Tibial nerve (tissue), 4 donors: ENCODE measurements at regions not wholly inside any gene's neighbourhood (a gene's known extent, or its start where the extent isn't known, plus 50 kb on each side); places are given as distances from the start of the nearest gene placed in this dataset.
"Not testable (repeated sequence)": the region's sequence is repeated elsewhere in the genome, so short reads cannot be mapped to it uniquely, and the experiment has no call there.

Experiments
- DNase-seq, 2 donors: peaks; one replicate each; pipeline ENCODE4 v3.0.0-alpha.2; 2019; ENCODE audit warnings: low spot score in 2 of 2
- H3K27ac ChIP-seq, 4 donors: fragments of 200-600 bp; sonication (generic) in 3 of 4; one replicate each; pipeline ENCODE4 v1.5.1; 2017 to 2019; ENCODE audit warnings: mild to moderate bottlenecking in 1 of 4
- H3K27me3 ChIP-seq, 2 donors: fragments of 200-600 bp; sonication (generic) in 1 of 2; one replicate each; pipeline versions ENCODE4 v1.5.1 to v1.6.0; 2017 to 2019
- H3K36me3 ChIP-seq, 3 donors: fragments of 200-600 bp; sonication (generic); one replicate each; pipeline ENCODE4 v1.5.1; 2018 to 2019
- H3K4me1 ChIP-seq, 4 donors: fragments of 200-600 bp; sonication (generic) in 3 of 4; one replicate each; pipeline ENCODE4 v1.5.1; 2017 to 2019
- H3K4me3 ChIP-seq, 4 donors: fragments of 200-600 bp; sonication (generic) in 3 of 4; one replicate each; pipeline ENCODE4 v1.5.1; 2017 to 2019; ENCODE audit warnings: mild to moderate bottlenecking in 1 of 4, moderate library complexity in 1 of 4
- H3K9me3 ChIP-seq, 4 donors: fragments of 200-600 bp; sonication (generic) in 3 of 4; one replicate each; pipeline ENCODE4 v1.5.1; 2017 to 2019
- CTCF ChIP-seq, 5 experiments: fragments of 200-600 bp in 3 of 5; fragments of 450-650 bp in 2 of 5; sonication (generic) in 3 of 5; IDR thresholded peaks; one replicate each; pipeline ENCODE4 v1.5.1; 2016 to 2019; ENCODE audit warnings: antibody characterized with exemption in 5 of 5, mild to moderate bottlenecking in 3 of 5, moderate library complexity in 2 of 5
- EP300 ChIP-seq, 2 donors: sonication (generic); formaldehyde crosslinking; IDR thresholded peaks; one replicate each; pipeline ENCODE4 v1.6.1; 2017; ENCODE audit warnings: antibody characterized with exemption in 2 of 2, mild to moderate bottlenecking in 1 of 2
- POLR2A ChIP-seq, 2 donors: fragments of 450-650 bp; IDR thresholded peaks; one replicate each; pipeline ENCODE4 v1.6.1; 2017; ENCODE audit warnings: antibody characterized with exemption in 2 of 2, mild to moderate bottlenecking in 2 of 2, moderate library complexity in 2 of 2
- WGBS, 2 donors: methylation state at CpG; one replicate each; pipeline ENCODE4 v1.1.5; 2018; 5-methylcytosine and 5-hydroxymethylcytosine counted together

DNA sequence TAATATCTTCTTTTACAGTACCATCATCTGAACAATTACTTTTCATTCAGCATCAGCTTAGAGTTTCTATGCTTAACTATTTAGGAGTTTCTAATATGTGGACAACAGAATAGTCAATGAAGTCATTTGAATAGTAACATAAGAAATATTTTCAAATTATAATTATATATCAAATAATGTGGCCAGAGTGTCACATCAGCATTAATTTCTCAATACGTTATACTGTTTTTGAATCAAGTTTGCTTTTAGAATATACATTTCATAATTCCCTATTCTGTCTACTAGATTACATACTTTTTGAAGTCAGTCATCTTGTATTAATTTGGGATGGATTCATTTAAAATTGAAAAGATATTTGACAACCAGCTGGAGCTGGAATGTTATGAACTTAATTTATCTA lies 677.4 kb upstream of the PABPC4L start:
- Histone ChIP-seq H3K4me1 (no peaks in the 10 kb centered on the region), H3K27me3 (no peaks in the 10 kb centered on the region), H3K36me3 (no peaks in the 10 kb centered on the region), H3K9me3 (peaks cover 0 to 4% (median under 1%) of the 10 kb centered on the region in 4 donors), H3K4me3 (no peak overlapping the region), H3K27ac (no peak overlapping the region)
- no peak for DNase-seq
- WGBS, 2 donors, result 92 to 93% methylated on average over 1 of the region's 1 CpG
- no peak for TF ChIP-seq CTCF (IDR thresholded peaks at IDR 0.05)
- TF ChIP-seq EP300 (IDR thresholded peaks at IDR 0.05), result no peak

DNA sequence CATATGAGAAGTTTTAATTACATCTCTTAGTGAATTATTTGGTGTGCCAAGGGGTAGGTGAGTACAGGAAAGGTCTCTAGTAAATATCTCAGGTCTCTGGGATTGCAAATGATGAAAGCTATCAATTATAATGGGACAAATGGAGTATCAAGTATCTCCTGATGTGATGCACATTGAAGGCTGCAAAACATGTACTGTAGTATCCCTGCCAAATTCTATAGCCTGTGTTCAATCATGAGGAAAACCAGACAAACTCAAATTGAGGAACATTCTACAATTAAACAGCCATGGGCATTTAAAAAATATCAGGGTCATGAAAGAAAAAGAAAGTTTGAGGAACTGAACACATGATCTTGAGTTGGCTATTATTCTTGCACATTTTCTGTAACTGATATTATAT lies 665.4 kb upstream of the PABPC4L start:
- DNase-seq, result no peak
- no peaks in the 10 kb centered on the region for H3K9me3 ChIP-seq
- no peak overlapping the region for H3K27ac ChIP-seq
- H3K4me3 ChIP-seq, result no peak overlapping the region
- no peaks in the 10 kb centered on the region for H3K4me1 ChIP-seq
- no peaks in the 10 kb centered on the region for H3K36me3 ChIP-seq
- no peak for TF ChIP-seq POLR2A (IDR thresholded peaks at IDR 0.05)
- no peak for TF ChIP-seq CTCF (IDR thresholded peaks at IDR 0.05)
- TF ChIP-seq EP300 (IDR thresholded peaks at IDR 0.05), result no peak
- H3K27me3 ChIP-seq, result no peaks in the 10 kb centered on the region

GRCh38 chr4:134865675-134866074 lies 664.1 kb upstream of the PABPC4L start:
- DNase-seq, result no peak
- WGBS, 2 donors, result 40 to 45% methylated on average over 1 of the region's 1 CpG
- H3K4me3 ChIP-seq, result no peak overlapping the region
- no peak overlapping the region for H3K27ac ChIP-seq
- TF ChIP-seq EP300 (IDR thresholded peaks at IDR 0.05), result no peak
- TF ChIP-seq CTCF (IDR thresholded peaks at IDR 0.05), result no peak
- TF ChIP-seq POLR2A (IDR thresholded peaks at IDR 0.05), result no peak
- H3K27me3 ChIP-seq, result no peaks in the 10 kb centered on the region
- H3K4me1 ChIP-seq, result no peaks in the 10 kb centered on the region
- H3K36me3 ChIP-seq, result no peaks in the 10 kb centered on the region
- H3K9me3 ChIP-seq, result no peaks in the 10 kb centered on the region

DNA sequence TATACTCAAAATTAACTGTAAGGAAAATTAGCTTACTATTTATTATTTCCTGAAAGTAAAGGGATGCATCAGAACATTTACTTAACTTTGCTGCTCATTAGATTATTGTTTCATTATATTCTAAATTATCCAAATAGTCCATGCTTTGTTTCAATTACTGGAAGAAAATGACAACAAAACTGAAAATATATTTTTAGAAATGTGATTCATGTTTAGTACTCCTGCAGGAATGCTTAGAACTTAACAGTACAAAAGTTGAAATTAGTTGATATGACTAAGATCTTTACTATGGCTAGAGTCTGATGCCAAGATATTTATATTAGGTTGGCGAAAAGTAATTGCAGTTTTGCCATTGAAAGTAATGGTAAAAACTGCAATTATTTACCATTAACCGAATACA lies 660.5 kb upstream of the PABPC4L start:
- Histone ChIP-seq H3K4me1 (no peaks in the 10 kb centered on the region), H3K4me3 (no peak overlapping the region), H3K27ac (no peak overlapping the region), H3K9me3 (no peaks in the 10 kb centered on the region), H3K27me3 (no peaks in the 10 kb centered on the region), H3K36me3 (no peaks in the 10 kb centered on the region)
- 96 to 97% methylated on average over 2 of the region's 2 CpGs for WGBS, 2 donors
- DNase-seq, result no peak
- TF ChIP-seq EP300 (IDR thresholded peaks at IDR 0.05), result no peak
- no peak for TF ChIP-seq CTCF (IDR thresholded peaks at IDR 0.05)
- no peak for TF ChIP-seq POLR2A (IDR thresholded peaks at IDR 0.05)

GRCh38 chr4:134848681-134849080 lies 647.1 kb upstream of the PABPC4L start:
- DNase-seq, result no peak
- H3K27ac ChIP-seq, result no peak overlapping the region
- no peaks in the 10 kb centered on the region for H3K4me1 ChIP-seq
- no peaks in the 10 kb centered on the region for H3K36me3 ChIP-seq
- 72 to 90% methylated on average over 2 of the region's 2 CpGs for WGBS, 2 donors
- no peak for TF ChIP-seq EP300 (IDR thresholded peaks at IDR 0.05)
- TF ChIP-seq POLR2A (IDR thresholded peaks at IDR 0.05), result no peak
- TF ChIP-seq CTCF (IDR thresholded peaks at IDR 0.05), result no peak
- H3K4me3 ChIP-seq, result no peak overlapping the region
- no peaks in the 10 kb centered on the region for H3K27me3 ChIP-seq
- peaks cover 0 to 8% (median 0%) of the 10 kb centered on the region in 4 donors for H3K9me3 ChIP-seq

GRCh38 chr4:134830741-134831140 lies 629.2 kb upstream of the PABPC4L start:
- H3K36me3 ChIP-seq, H3K27me3 ChIP-seq, H3K4me3 ChIP-seq, H3K4me1 ChIP-seq, DNase-seq, H3K27ac ChIP-seq: not testable (repeated sequence)
- WGBS, 2 donors, result 94 to 95% methylated on average over 7 of the region's 7 CpGs
- H3K9me3 ChIP-seq, result peaks cover 0 to 23% (median 0%) of the 10 kb centered on the region in 4 donors
